HCT116 (cell line): ENCODE measurements at regions not wholly inside any gene's neighbourhood (a gene's known extent, or its start where the extent isn't known, plus 50 kb on each side); places are given as distances from the start of the nearest gene placed in this dataset.

Experiments
- ATAC-seq: fragments of 200-7000 bp; cut with Tn5 transposase; 2 replicates; pipeline ENCODE4 v1.9.1; 2020; ENCODE audit warnings: mild to moderate bottlenecking, moderate library complexity
- BruUV-seq: library from RNA; stranded (reverse); fragments of 400-500 nt; replicated peaks from 2 replicates; lab custom pipeline; 2021; lab: Mats Ljungman, UMichigan
- CTCF ChIA-PET: fragments of 300-600 bp; sonication (Branson Sonifier 250); formaldehyde crosslinking; loops from one replicate; lab custom pipeline; 2021; ENCODE audit warnings: antibody characterized with exemption; lab: Charles Lee
- POLR2A ChIA-PET: fragments of 300-600, 350-600 bp; sonication (Branson Sonifier 250); formaldehyde crosslinking; loops from one replicate; lab custom pipeline; 2021; ENCODE audit warnings: antibody characterized with exemption; lab: Charles Lee
- RAD21 ChIA-PET, 2 experiments: fragments of 300-600 bp; sonication (Branson Sonifier 250); formaldehyde crosslinking; loops; one replicate each; lab custom pipeline; 2023; ENCODE audit warnings: low total read pairs in 2 of 2; ENCODE audit not compliant: uncharacterized antibody in 2 of 2, unreplicated experiment in 2 of 2, low non-redundant PET in 1 of 2; lab: Charles Lee
- DNase-seq: peaks from one replicate; pipeline ENCODE4 v3.0.0-alpha.2; 2010; ENCODE audit warnings: low read depth, low spot score
- H2AFZ ChIP-seq: fragments of 200-600 bp; shearing (Covaris generic), sonication (generic); 2 replicates; pipeline ENCODE4 v1.6.1; 2017; ENCODE audit warnings: low read depth, mixed run types, mixed read lengths, antibody characterized with exemption, low read length; ENCODE audit not compliant: poor library complexity, severe bottlenecking
- H3K27ac ChIP-seq: 2 replicates; pipeline ENCODE4 v1.5.1; 2012; ENCODE audit warnings: low read depth, low read length
- H3K27me3 ChIP-seq: fragments of 200-600 bp; sonication (generic); 2 replicates; pipeline ENCODE4 v1.6.1; 2016; ENCODE audit warnings: mixed run types, low read length, mixed read lengths; ENCODE audit not compliant: insufficient read depth
- H3K36me3 ChIP-seq, 2 experiments: fragments of 200-500 bp in 1 of 2; fragments of 200-600 bp in 1 of 2; sonication (Bioruptor generic) in 1 of 2; sonication (generic) in 1 of 2; 2 replicates each; pipeline versions ENCODE4 v1.5.1 to v1.6.1; 2014 to 2016; ENCODE audit warnings: low read length in 2 of 2, inconsistent platforms in 1 of 2, mixed read lengths in 1 of 2, mixed run types in 1 of 2; ENCODE audit not compliant: insufficient read depth in 2 of 2, control insufficient read depth in 1 of 2
- H3K4me1 ChIP-seq, 2 experiments: fragments of 200-600 bp in 1 of 2; sonication (generic) in 1 of 2; 2 replicates each; pipeline versions ENCODE4 v1.5.1 to v1.6.1; 2012 to 2017; ENCODE audit warnings: low read length in 2 of 2, inconsistent platforms in 1 of 2, mild to moderate bottlenecking in 1 of 2, mixed read lengths in 1 of 2, mixed run types in 1 of 2, moderate library complexity in 1 of 2; ENCODE audit not compliant: insufficient read depth in 2 of 2, control insufficient read depth in 1 of 2
- H3K4me2 ChIP-seq: fragments of 200-600 bp; sonication (generic); 2 replicates; pipeline ENCODE4 v1.6.1; 2017; ENCODE audit warnings: mixed run types, low read length, mixed read lengths
- H3K4me3 ChIP-seq, 2 experiments: fragments of 200-600 bp in 1 of 2; sonication (generic) in 1 of 2; replicated peaks in 1 of 2; 2 replicates each; pipeline ENCODE4 v1.5.1; 2011 to 2016; ENCODE audit warnings: low read length in 2 of 2, control low read depth in 1 of 2, low read depth in 1 of 2, mild to moderate bottlenecking in 1 of 2, mixed read lengths in 1 of 2, mixed run types in 1 of 2
- H3K79me2 ChIP-seq: fragments of 200-600 bp; sonication (generic); 2 replicates; pipeline ENCODE4 v1.6.1; 2017; ENCODE audit warnings: mild to moderate bottlenecking, mixed run types, low read length, moderate library complexity, mixed read lengths; ENCODE audit not compliant: insufficient read depth
- H3K9ac ChIP-seq: fragments of 200-600 bp; sonication (generic); 2 replicates; pipeline ENCODE4 v1.6.1; 2016; ENCODE audit warnings: low read length, mixed read lengths
- H3K9me2 ChIP-seq: fragments of 200-600 bp; sonication (generic), shearing (Covaris generic); 2 replicates; pipeline ENCODE4 v1.6.1; 2017; ENCODE audit warnings: mixed run types, mild to moderate bottlenecking, moderate library complexity; ENCODE audit not compliant: insufficient read depth
- H3K9me3 ChIP-seq, 2 experiments: fragments of 200-500 bp in 1 of 2; fragments of 200-600 bp in 1 of 2; sonication (Bioruptor generic) in 1 of 2; sonication (generic) in 1 of 2; 2 replicates each; pipeline ENCODE4 v1.6.1; 2014 to 2017; ENCODE audit warnings: low read length in 2 of 2, mixed read lengths in 2 of 2, inconsistent platforms in 1 of 2, low read depth in 1 of 2, mild to moderate bottlenecking in 1 of 2, mixed run types in 1 of 2, moderate library complexity in 1 of 2; ENCODE audit not compliant: control insufficient read depth in 1 of 2, insufficient read depth in 1 of 2
- H4K20me1 ChIP-seq: fragments of 200-600 bp; sonication (generic), shearing (Covaris generic); 2 replicates; pipeline ENCODE4 v1.6.1; 2017; ENCODE audit warnings: mixed run types, mild to moderate bottlenecking, moderate library complexity; ENCODE audit not compliant: insufficient read depth
- EGR1 ChIP-seq: IDR thresholded peaks from 2 replicates; pipeline ENCODE4 v1.6.1; 2012; ENCODE audit warnings: low read depth
- ELF1 ChIP-seq: IDR thresholded peaks from 2 replicates; pipeline ENCODE4 v1.6.1; 2012; ENCODE audit warnings: low read depth, borderline replicate concordance
- EZH2 ChIP-seq: fragments of 200-600 bp; sonication (generic); IDR thresholded peaks from 2 replicates; pipeline ENCODE4 v1.6.1; 2017; ENCODE audit warnings: antibody characterized with exemption, mixed run types
- EZH2phosphoT487 ChIP-seq: fragments of 200-600 bp; IDR thresholded peaks from 2 replicates; pipeline ENCODE4 v1.6.1; 2018; ENCODE audit warnings: antibody characterized with exemption, borderline replicate concordance
- FOSL1 ChIP-seq: IDR thresholded peaks from 2 replicates; pipeline ENCODE4 v1.6.1; 2012; ENCODE audit warnings: low read depth
- JUND ChIP-seq: IDR thresholded peaks from 2 replicates; pipeline ENCODE4 v1.6.1; 2012
- POLR2A ChIP-seq: IDR thresholded peaks from 2 replicates; pipeline ENCODE4 v1.7.0; 2011; ENCODE audit warnings: borderline replicate concordance; ENCODE audit not compliant: insufficient read depth, insufficient read length; ENCODE audit errors: extremely low read depth
- POLR2AphosphoS5 ChIP-seq: IDR thresholded peaks from 2 replicates; pipeline ENCODE4 v1.6.1; 2011; ENCODE audit warnings: mild to moderate bottlenecking, low read depth, low read length, moderate library complexity
- RAD21 ChIP-seq: IDR thresholded peaks from 2 replicates; pipeline ENCODE4 v1.6.1; 2012; ENCODE audit warnings: low read depth, mild to moderate bottlenecking
- SP1 ChIP-seq: IDR thresholded peaks from 2 replicates; pipeline ENCODE4 v1.6.1; 2012; ENCODE audit warnings: low read depth
- TCF7L2 ChIP-seq: IDR thresholded peaks from 2 replicates; pipeline ENCODE4 v1.7.0; 2011; ENCODE audit warnings: borderline replicate concordance, inconsistent platforms; ENCODE audit not compliant: insufficient read depth, insufficient read length; ENCODE audit errors: extremely low read depth
- YY1 ChIP-seq: IDR thresholded peaks from 2 replicates; pipeline ENCODE4 v1.6.1; 2011; ENCODE audit warnings: low read length, low read depth, moderate library complexity, mild to moderate bottlenecking; ENCODE audit not compliant: insufficient replicate concordance; ENCODE audit errors: extremely low read depth
- ZFX ChIP-seq: fragments of 450-650 bp; IDR thresholded peaks from 2 replicates; pipeline ENCODE4 v1.6.1; 2017
- ZNF274 ChIP-seq: fragments of 200-500 bp; sonication (Bioruptor generic); IDR thresholded peaks from 2 replicates; pipeline ENCODE4 v1.6.1; 2014; ENCODE audit warnings: mild to moderate bottlenecking, low read depth, low read length, inconsistent platforms
- intact Hi-C: fragments of 100-400 bp; cut with micrococcal nuclease; formaldehyde crosslinking; loops from 2 replicates; pipeline ENCODE4 v1.10.0; 2022
- TF ChIP-seq, protein P1 (sequence below): IDR thresholded peaks from 2 replicates; pipeline ENCODE4 v1.6.1; 2012

DNA sequence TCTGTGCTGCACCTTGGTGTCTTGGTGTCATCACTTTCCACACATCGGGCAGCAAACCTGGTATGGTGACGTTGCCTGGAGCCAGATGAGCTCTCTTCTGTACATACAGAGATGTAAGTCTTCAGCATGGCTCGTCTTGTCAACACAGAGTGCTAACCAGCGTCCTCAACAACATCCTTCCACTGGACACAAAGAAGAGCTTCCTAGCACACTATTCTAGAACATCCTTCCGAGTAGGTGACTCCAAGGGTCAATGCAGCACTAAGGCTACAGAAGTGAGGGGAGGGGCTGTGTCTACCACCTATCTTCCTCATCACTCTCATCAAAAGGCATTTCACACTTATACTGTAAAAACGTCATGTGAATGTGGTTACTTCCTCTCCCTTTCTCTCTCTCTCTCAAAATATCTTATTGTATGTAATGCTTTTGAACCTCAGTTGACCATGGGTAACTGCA is 108.1 kb upstream of the SLC1A4 start:
- Histone ChIP-seq H3K27me3 (no peaks in the 10 kb centered on the region), H3K4me3 (no peak overlapping the region), H3K9me3 (no peaks in the 10 kb centered on the region), H3K27ac (no peak overlapping the region), H3K4me2 (no peak overlapping the region), H3K9me2 (no peaks in the 10 kb centered on the region), H3K4me1 (peaks cover 6 to 17% of the 10 kb centered on the region in 2 experiments), H4K20me1 (no peaks in the 10 kb centered on the region), H3K36me3 (no peaks in the 10 kb centered on the region), H3K9ac (no peak overlapping the region), H3K79me2 (no peaks in the 10 kb centered on the region), H2AFZ (no peak overlapping the region)
- TF ChIP-seq SP1 = no peak
- no peak for TF ChIP-seq YY1
- TF ChIP-seq POLR2AphosphoS5 = no peak
- TF ChIP-seq FOSL1 = no peak
- no peak for TF ChIP-seq EGR1
- TF ChIP-seq RAD21 = no peak
- TF ChIP-seq POLR2A = no peak
- TF ChIP-seq TCF7L2 = no peak
- TF ChIP-seq, protein P1, sequence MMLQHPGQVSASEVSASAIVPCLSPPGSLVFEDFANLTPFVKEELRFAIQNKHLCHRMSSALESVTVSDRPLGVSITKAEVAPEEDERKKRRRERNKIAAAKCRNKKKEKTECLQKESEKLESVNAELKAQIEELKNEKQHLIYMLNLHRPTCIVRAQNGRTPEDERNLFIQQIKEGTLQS = no peak
- no peak for TF ChIP-seq ZNF274
- no peak for TF ChIP-seq ELF1
- no peak for TF ChIP-seq EZH2phosphoT487
- no peak for TF ChIP-seq EZH2
- no peak for TF ChIP-seq JUND
- TF ChIP-seq ZFX = no peak
- no TSS peak for BruUV-seq
- no peak for ATAC-seq
- no peak for DNase-seq
- ChIA-PET RAD21 (no interaction called here), POLR2A (no interaction called here), CTCF (no interaction called here)
- intact Hi-C loops = no loop called here
